HG03045 (cell line): ENCODE measurements at regions not wholly inside any gene's neighbourhood (a gene's known extent, or its start where the extent isn't known, plus 50 kb on each side); places are given as distances from the start of the nearest gene placed in this dataset.

Experiments used
- ATAC-seq: cut with Tn5 transposase; IDR thresholded peaks from one replicate; pipeline ENCODE4 v1.9.1; 2021; ENCODE audit warnings: mild to moderate bottlenecking, moderate library complexity; ENCODE audit not compliant: unreplicated experiment

DNA sequence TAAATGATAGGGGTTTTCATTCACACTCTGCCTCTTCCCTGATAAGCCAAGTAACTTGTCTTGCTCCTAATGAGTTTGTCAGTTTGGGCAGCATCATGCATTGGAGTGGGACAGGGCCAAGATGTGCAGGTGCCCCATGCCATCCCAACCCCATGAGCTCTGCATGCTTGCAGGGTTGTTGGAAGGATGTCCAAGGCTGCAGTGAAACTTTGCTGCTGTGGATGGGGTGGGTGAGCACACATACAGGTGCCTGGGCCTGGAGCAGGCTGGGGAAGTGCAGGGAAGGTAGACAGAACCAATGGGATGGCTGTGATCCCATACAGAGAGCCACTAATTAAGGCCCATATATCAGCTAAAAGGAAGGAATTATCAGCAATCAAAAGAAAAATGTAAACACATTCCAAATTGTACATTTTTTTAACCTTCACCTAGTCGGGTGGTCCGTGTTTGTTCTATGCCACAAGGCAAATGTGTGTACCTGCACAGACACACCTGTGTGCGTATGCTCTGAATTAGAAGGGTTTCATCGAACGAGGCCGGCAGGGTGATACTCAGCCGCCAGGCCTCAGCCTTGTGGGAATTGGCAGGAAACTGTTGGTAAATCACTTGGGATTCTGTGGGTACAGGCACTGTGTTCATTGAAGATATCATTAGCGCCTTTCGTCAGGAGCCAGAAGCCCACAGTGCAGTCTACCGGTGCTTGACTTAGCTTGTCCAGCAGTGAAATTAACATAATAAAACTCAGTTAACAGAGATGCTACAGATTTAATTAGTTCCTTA, 342.9 kb downstream of the MYCN start:
- no peak for ATAC-seq

DNA sequence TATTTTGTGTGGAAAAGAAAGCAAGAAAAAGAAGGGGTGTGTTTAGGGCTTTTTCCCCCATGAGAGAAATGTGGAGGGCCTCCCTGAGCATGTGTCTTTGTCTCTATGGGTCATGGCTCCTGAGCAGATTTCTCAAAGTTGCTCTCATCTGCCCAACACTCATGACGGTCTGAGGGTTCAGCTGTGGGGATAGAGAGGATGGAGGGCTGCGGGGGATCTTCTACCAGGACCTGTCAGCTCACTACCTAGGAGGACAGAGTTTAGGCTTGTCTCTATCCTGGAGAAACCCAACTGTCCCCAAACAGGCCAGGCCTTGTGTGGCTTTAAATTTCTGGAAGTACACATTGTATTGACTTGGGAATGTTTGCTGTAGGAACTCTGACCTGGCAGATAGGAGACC, 342.2 kb downstream of the MYCN start:
- ATAC-seq: no peak

- no peak for ATAC-seq
These were observed 341.3 kb downstream of the MYCN start for GRCh38 chr2:16281451-16282335.

GRCh38 chr2:16280081-16280480, 339.7 kb downstream of the MYCN start:
- ATAC-seq: no peak

GRCh38 chr2:16279641-16280040, 339.3 kb downstream of the MYCN start:
- no peak for ATAC-seq

GRCh38 chr2:16279201-16279570, 338.8 kb downstream of the MYCN start:
- no peak for ATAC-seq

DNA sequence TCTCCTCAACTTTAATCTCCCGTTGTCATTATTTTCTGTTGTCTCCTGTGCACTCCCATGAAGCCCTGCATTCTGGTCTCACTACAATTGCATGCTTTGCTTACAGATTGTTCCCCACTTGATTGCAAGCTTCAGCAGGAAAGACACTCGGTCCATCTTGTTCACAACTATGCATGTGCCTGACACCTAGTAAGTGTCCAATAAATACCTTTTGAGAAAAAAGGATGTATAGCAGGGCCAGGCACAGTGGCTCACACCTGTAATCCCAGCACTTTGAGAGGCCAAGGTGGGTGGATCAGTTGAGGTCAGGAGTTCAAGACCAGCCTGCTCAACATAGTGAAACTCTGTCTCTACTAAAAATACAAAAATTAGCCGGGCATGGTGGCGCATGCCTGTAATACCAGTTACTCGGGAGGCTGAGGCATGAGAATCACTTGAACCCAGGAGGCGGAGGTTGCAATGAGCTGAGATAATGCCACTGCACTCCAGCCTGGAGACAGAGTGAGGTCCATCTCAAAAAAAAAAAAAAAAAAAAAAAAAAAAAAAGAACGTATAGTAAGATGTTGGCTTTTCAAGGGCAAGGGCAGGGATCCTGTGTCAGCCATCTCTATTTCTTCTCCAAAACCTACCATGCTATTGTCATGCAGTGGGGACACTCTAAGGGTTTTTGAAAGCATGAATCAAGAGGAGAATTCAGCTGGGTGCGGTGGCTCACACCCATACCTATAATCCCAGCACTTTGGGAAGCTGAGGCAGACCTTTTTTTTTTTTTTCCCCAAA, 338.3 kb downstream of the MYCN start:
- ATAC-seq: no peak

DNA sequence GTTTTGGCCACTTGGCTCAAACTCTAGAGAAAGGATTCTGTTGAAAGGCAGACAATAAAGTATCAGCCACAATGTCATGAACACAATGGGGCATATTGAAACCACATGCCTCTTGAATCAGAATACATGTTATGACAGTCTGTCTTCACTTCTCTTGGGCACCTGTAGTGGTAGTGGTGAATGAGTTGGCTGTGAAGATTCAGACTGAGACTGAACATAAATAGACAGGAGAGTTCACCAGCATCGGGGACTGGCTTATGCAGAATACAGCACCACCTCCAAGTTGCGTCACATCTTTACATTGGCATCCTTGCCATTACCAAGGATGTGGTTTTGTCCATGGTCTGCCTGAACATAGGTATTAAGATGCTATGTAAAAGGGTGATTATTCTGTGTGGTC, 336.8 kb downstream of the MYCN start:
- ATAC-seq: no peak

- ATAC-seq: no peak
These were observed 335.3 kb downstream of the MYCN start for GRCh38 chr2:16275661-16276060.

DNA sequence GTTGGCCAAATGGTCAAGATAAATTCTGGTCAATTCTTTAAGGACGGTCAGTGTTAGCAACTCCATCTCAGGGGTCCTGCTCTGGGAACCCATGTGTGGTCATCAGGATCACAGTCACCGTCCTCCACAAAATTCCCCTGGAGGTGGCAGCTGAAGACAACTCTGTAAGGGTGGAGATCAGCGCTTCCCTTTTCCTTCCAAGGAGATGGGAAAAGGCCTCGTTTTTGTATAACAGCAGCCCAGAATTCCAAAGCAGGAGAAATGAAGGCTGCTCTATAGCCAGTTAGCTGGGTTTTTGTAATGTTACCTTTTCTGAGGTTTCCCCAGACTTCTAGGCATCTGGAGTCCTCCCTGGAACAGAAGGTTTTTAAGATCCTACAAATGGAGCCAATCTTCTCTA, 334.8 kb downstream of the MYCN start:
- ATAC-seq: no peak

DNA sequence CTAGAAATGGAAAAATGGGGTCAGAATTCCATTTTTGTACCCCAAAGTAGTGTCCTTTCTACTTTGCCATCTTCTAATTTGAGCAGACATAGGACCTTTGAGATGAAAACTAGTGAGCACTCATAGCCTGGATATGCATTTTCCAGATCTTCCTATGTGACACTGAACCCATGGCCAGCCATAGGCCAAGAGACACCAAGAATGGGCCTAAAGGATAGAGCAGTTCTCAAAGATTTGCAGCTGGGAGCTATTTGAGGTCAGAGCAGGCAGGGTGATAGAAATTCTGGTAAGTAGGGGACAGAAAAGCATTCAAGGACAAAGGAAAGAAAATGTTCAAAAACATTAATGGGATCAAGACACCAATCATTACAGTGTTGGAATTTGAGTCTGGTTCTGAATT, 332.8 kb downstream of the MYCN start:
- ATAC-seq: no peak

- no peak for ATAC-seq
These were observed 331.9 kb downstream of the MYCN start for GRCh38 chr2:16272038-16272788.

DNA sequence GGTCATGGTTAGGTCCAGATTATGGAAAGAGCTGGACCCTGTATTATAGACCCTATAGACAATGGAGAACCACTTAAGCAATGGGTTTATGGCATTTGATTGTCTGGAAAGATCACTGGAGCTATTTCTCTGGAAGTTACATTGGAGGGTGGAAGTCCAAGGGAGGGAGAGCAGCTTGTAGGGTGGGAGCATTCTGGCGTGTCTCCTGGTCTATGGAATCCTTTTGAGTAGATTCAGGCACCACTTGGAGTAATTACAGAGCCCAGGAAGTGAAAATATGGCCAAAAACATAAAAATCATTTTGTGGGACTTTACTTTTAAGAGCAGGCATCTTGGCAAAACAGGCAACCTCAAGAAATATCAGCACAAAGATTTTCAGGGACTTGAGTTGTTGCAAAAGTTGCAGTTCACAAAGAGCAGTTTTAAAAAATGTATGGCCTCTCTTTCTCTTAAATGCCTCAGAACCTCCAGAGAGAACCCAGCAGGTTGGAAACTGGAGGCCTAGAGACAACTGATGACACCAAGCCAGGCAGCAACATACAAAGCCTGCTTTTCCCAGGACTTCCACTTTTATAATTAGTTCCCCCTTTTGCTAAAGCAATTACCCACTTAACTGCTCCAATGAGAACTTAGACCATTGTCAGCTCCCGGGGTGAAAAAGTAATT, 331.0 kb downstream of the MYCN start:
- no peak for ATAC-seq

- ATAC-seq: no peak
These were observed 330.1 kb downstream of the MYCN start for GRCh38 chr2:16270441-16270840.

DNA sequence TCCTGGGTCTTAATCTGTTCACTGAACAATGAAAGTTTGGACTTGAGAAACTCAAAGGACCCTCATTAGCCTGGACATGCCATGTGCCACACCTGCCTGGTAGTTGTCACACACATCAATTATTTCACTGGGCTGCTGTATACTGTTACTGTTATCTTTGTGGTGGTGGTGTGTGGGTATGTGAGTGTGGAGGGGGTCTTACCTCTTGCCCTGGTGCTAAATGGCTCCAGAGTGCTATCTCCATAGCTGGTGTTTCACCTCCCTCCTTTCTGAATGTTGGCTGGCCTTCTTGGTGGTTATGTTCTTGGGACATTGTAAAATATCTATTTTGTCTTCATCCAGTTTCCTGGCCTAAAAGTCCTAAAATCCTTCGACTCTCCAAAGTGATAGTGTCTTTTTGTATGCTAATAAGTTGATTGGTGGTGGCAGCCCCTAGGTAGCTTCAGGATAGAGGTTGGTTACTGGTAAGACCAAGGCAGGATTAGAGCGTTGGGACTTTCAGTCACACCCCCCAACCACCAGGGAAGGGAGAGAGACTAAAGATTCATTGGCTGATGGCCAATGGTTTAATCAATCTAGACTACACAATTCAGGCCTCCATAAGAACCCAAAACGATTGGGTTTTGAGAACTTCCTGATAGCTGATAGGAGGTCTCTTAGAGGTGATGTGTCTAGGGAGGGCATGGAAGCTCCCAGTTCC, 328.1 kb downstream of the MYCN start:
- no peak for ATAC-seq

GRCh38 chr2:16266571-16266970, 326.2 kb downstream of the MYCN start:
- ATAC-seq: no peak

DNA sequence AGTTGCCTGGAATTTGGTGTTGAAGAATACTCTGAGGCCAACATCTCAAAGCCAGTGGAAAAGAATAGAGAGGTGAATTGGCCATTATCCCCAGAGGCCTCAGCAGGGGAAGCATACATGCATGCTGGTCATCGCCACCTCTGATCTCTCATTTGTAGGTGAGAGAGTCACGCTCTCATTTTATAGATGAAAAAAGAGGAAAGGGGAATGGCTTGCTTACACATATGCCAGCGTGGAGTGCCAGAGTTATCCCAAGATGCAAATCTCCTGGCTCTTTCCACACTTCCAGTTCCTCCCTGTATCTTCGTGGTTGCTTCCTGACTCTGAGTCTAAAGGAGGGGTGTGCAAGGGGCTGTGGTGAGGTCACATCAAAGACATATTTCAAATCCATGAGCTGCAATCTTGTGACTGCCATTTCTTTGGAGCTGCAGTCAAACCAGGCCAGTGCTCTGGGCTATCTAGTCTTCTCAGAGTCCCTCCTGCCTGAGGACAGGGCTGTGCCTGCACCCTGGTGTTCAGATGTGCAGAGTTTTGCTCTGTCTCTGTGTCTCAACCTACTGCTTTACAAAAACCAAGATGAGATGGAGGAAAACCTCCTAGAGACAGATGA, 324.7 kb downstream of the MYCN start:
- no peak for ATAC-seq

GRCh38 chr2:16264491-16264890, 324.1 kb downstream of the MYCN start:
- ATAC-seq: no peak

DNA sequence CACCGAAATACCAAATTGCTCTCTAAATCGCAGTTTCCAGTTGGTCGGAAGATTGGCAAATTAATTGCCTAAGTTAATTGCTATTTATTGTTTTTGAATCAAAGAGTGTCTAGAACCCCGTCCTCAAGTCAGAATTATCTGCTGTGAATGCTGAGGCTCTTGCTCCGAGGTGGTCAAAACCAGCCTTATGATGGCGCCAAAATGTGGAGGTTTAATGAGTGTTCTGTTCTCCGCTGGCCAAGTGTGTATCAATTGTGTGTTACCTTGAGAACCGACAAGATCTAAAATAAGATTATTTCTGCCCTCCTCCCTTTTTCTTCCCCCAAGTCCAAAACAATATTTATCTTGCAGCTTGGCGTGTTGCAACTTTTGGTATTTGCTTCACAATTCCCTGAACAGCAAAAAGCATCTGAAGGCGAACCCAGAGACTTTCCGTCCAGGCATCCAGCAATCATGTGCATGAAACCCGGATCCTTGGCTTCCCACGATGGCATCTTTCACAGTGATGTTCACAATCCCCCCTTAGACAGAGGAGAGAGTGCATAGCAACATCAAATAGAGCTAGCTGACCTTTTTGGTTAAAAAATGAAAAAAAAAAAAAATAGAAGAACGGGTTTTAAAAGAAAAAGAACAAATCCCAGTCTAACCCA, 323.0 kb downstream of the MYCN start:
- no peak for ATAC-seq
